ENCODE measurements at regions not wholly inside any gene's neighbourhood (a gene's known extent, or its start where the extent isn't known, plus 50 kb on each side); places are given as distances from the start of the nearest gene placed in this dataset.

DNA sequence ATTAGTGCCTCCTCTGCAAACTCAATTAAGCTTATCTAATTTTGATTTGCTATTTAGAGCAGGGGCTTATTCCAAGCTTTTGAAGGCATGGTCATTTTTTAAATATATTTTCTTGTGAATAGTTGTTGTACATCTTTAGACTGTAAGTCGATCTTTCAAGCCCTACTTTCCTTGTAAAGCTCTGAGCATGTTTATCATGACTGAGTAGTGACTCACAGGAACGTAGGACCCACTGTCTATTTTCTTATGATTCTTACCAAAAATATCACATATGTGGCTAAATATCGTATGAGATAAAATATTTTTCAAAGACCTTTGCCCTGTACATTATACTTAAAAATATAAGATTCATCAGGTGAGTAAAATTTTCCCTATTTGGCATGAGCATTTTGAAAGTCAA, 440.4 kb upstream of the GRIN3A start:
- TF ChIP-seq EZH2 (IDR thresholded peaks at IDR 0.05): no peak
- no peak for TF ChIP-seq POLR2AphosphoS5 (IDR thresholded peaks at IDR 0.05; ENCODE audit: borderline replicate concordance, low read depth, low read length)
- TF ChIP-seq FOXP2 (optimal IDR thresholded peaks at IDR 0.05; ENCODE audit: control extremely low read depth, extremely low read length, insufficient read depth): no peak

All from SK-N-MC (cell line).